ENCODE measurements at regions not wholly inside any gene's neighbourhood (a gene's known extent, or its start where the extent isn't known, plus 50 kb on each side); places are given as distances from the start of the nearest gene placed in this dataset.
"Not testable (repeated sequence)": the region's sequence is repeated elsewhere in the genome, so short reads cannot be mapped to it uniquely, and the experiment has no call there.

DNA sequence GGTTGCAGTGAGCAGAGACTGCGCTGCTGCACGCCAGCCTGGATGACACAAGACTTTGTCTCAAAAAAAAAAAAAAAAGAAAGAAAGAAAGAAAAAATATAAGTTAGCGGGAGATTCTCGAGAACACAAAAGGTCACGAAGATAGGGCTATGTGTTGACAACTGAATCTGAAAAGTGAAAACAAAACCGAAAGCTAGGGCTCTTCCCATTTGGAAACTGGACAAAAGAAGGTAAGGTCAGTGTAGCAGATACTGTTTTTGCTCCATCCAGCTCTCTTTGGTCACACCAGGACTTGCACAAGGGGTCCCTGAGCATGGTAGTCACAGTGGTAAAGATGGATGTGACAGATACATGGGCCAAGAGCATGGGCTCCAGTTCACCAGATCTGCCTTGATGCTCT is 60.4 kb upstream of the MAP10 start:
- Histone ChIP-seq H3K4me2 (ENCODE audit: control insufficient read depth, extremely low read depth, insufficient read depth, low read depth, low read length) (no peak overlapping the region), H3K9me1 (ENCODE audit: control insufficient read depth, extremely low read depth, insufficient read depth, low read length) (no peaks in the 10 kb centered on the region), H3K4me3 (ENCODE audit: control insufficient read depth in 2 of 3, extremely low read depth in 1 of 3, insufficient read depth in 2 of 3, low read depth in 1 of 3, low read length in 3 of 3) (no peak overlapping the region), H2AFZ (ENCODE audit: control insufficient read depth, low read length) (no peak overlapping the region), H3K36me3 (ENCODE audit: control insufficient read depth in 2 of 2, extremely low read depth in 1 of 2, insufficient read depth in 2 of 2, low read length in 2 of 2) (no peaks in the 10 kb centered on the region), H3K4me1 (ENCODE audit: control insufficient read depth, extremely low read depth, insufficient read depth, low read length) (no peaks in the 10 kb centered on the region), H3K9ac (ENCODE audit: control insufficient read depth, extremely low read depth, insufficient read depth, low read length) (no peak overlapping the region), H3K27me3 (ENCODE audit: control insufficient read depth, extremely low read depth, insufficient read depth, low read length) (no peaks in the 10 kb centered on the region), H3K79me2 (ENCODE audit: control insufficient read depth, insufficient read depth, low read length) (no peaks in the 10 kb centered on the region), H3K9me3 (ENCODE audit: control insufficient read depth, low read depth, low read length) (peaks cover 9% of the 10 kb centered on the region), H4K20me1 (ENCODE audit: control insufficient read depth, extremely low read depth, insufficient read depth, low read length) (no peaks in the 10 kb centered on the region), H3K27ac (ENCODE audit: control insufficient read depth, insufficient read depth, low read length) (no peak overlapping the region)
- dilution Hi-C loops (cut with MboI; ENCODE audit: extremely low pct_ligation_motif_present, low sequenced_read_pairs): no loop called here
- no peak for DNase-seq (ENCODE audit: low read depth, low spot score)
- no peak for FAIRE-seq
- no peak for TF ChIP-seq EZH2 (IDR thresholded peaks at IDR 0.05; ENCODE audit: low read length)
- no peak for TF ChIP-seq CTCF (optimal IDR thresholded peaks at IDR 0.05 in 1 of 3, IDR thresholded peaks at IDR 0.05 in 1 of 3, conservative IDR thresholded peaks at IDR 0.05 in 1 of 3; ENCODE audit: extremely low read depth in 1 of 3, insufficient read depth in 2 of 3, low read length in 3 of 3)

DNA sequence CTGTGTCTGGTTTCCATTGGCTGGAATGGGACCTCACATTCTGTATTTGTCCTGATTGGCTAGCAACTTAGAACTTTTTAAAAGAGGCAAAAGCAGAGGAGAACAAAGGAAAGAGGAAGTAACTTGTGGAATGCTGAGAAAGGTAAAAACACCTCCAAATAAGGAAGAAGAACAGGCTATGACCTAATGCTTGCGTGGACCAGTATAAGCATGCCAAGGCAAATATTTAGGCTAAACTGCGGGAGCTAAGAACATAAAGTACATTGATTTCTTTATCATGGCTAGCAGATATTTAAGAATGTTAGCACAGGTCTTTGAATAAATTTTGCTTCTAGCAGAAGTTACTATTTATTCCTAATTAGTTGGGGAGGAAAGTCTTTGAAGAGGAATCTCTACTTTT is 59.5 kb upstream of the MAP10 start:
- DNase-seq (ENCODE audit: low read depth, low spot score): not testable (repeated sequence)

GRCh38 chr1:232748910-232749368 is 56.3 kb upstream of the MAP10 start:
- no peaks in the 10 kb centered on the region for H3K27me3 ChIP-seq (ENCODE audit: control insufficient read depth, extremely low read depth, insufficient read depth, low read length)
- no peak overlapping the region for H3K4me2 ChIP-seq (ENCODE audit: control insufficient read depth, extremely low read depth, insufficient read depth, low read depth, low read length)
- no peaks in the 10 kb centered on the region for H4K20me1 ChIP-seq (ENCODE audit: control insufficient read depth, extremely low read depth, insufficient read depth, low read length)
- no peaks in the 10 kb centered on the region for H3K36me3 ChIP-seq (ENCODE audit: control insufficient read depth in 2 of 2, extremely low read depth in 1 of 2, insufficient read depth in 2 of 2, low read length in 2 of 2)
- no peaks in the 10 kb centered on the region for H3K9me1 ChIP-seq (ENCODE audit: control insufficient read depth, extremely low read depth, insufficient read depth, low read length)
- H3K9me3 ChIP-seq (ENCODE audit: control insufficient read depth, low read depth, low read length): peaks cover 10% of the 10 kb centered on the region
- H3K27ac ChIP-seq (ENCODE audit: control insufficient read depth, insufficient read depth, low read length): no peak overlapping the region
- no peaks in the 10 kb centered on the region for H3K4me1 ChIP-seq (ENCODE audit: control insufficient read depth, extremely low read depth, insufficient read depth, low read length)
- TF ChIP-seq CTCF (optimal IDR thresholded peaks at IDR 0.05 in 1 of 3, IDR thresholded peaks at IDR 0.05 in 1 of 3, conservative IDR thresholded peaks at IDR 0.05 in 1 of 3; ENCODE audit: extremely low read depth in 1 of 3, insufficient read depth in 2 of 3, low read length in 3 of 3) (no peak), EZH2 (IDR thresholded peaks at IDR 0.05; ENCODE audit: low read length) (no peak)
- no peak overlapping the region for H3K4me3 ChIP-seq (ENCODE audit: control insufficient read depth in 2 of 3, extremely low read depth in 1 of 3, insufficient read depth in 2 of 3, low read depth in 1 of 3, low read length in 3 of 3)
- dilution Hi-C loops (cut with MboI; ENCODE audit: extremely low pct_ligation_motif_present, low sequenced_read_pairs): no loop called here
- H2AFZ ChIP-seq (ENCODE audit: control insufficient read depth, low read length): no peak overlapping the region
- no peak overlapping the region for H3K9ac ChIP-seq (ENCODE audit: control insufficient read depth, extremely low read depth, insufficient read depth, low read length)
- DNase-seq (ENCODE audit: low read depth, low spot score) (no peak), FAIRE-seq (no peak)
- no peaks in the 10 kb centered on the region for H3K79me2 ChIP-seq (ENCODE audit: control insufficient read depth, insufficient read depth, low read length)

More for the DNA sequence above, 59.5 kb upstream of the MAP10 start:
- H3K4me3 ChIP-seq (ENCODE audit: control insufficient read depth in 2 of 3, extremely low read depth in 1 of 3, insufficient read depth in 2 of 3, low read depth in 1 of 3, low read length in 3 of 3); H4K20me1 ChIP-seq (ENCODE audit: control insufficient read depth, extremely low read depth, insufficient read depth, low read length); H3K9me1 ChIP-seq (ENCODE audit: control insufficient read depth, extremely low read depth, insufficient read depth, low read length); H2AFZ ChIP-seq (ENCODE audit: control insufficient read depth, low read length); dilution Hi-C loops (cut with MboI; ENCODE audit: extremely low pct_ligation_motif_present, low sequenced_read_pairs); H3K79me2 ChIP-seq (ENCODE audit: control insufficient read depth, insufficient read depth, low read length); H3K4me2 ChIP-seq (ENCODE audit: control insufficient read depth, extremely low read depth, insufficient read depth, low read depth, low read length); H3K27me3 ChIP-seq (ENCODE audit: control insufficient read depth, extremely low read depth, insufficient read depth, low read length); H3K9ac ChIP-seq (ENCODE audit: control insufficient read depth, extremely low read depth, insufficient read depth, low read length); H3K27ac ChIP-seq (ENCODE audit: control insufficient read depth, insufficient read depth, low read length); H3K9me3 ChIP-seq (ENCODE audit: control insufficient read depth, low read depth, low read length); H3K36me3 ChIP-seq (ENCODE audit: control insufficient read depth in 2 of 2, extremely low read depth in 1 of 2, insufficient read depth in 2 of 2, low read length in 2 of 2); FAIRE-seq; H3K4me1 ChIP-seq (ENCODE audit: control insufficient read depth, extremely low read depth, insufficient read depth, low read length): not testable (repeated sequence)
